ENCODE measurements at regions not wholly inside any gene's neighbourhood (a gene's known extent, or its start where the extent isn't known, plus 50 kb on each side); places are given as distances from the start of the nearest gene placed in this dataset.

- intact Hi-C loops (cut with DNase I) = no loop called here
- Histone ChIP-seq H3K27ac (no peak overlapping the region), H3K9ac (ENCODE audit: low read depth in 2 of 2, low read length in 2 of 2) (no peak overlapping the region), H3K4me1 (no peaks in the 10 kb centered on the region), H3K36me3 (no peaks in the 10 kb centered on the region), H3K27me3 (no peaks in the 10 kb centered on the region), H3K9me3 (no peaks in the 10 kb centered on the region), H3K4me3 (no peak overlapping the region)
- no peak for DNase-seq
- TF ChIP-seq CTCF (IDR thresholded peaks at IDR 0.05) = no peak
These were observed 1071.9 kb upstream of the CDH2 start for GRCh38 chr18:29248805-29249204.

GRCh38 chr18:29241199-29241598, 1064.3 kb upstream of the CDH2 start:
- intact Hi-C loops (cut with DNase I) = no loop called here
- no peak for DNase-seq

GRCh38 chr18:29234751-29235150, 1057.8 kb upstream of the CDH2 start:
- Histone ChIP-seq H3K9ac (ENCODE audit: low read depth in 2 of 2, low read length in 2 of 2) (no peak overlapping the region), H3K9me3 (no peaks in the 10 kb centered on the region), H3K36me3 (no peaks in the 10 kb centered on the region), H3K27me3 (no peaks in the 10 kb centered on the region), H3K27ac (no peak overlapping the region), H3K4me3 (no peak overlapping the region), H3K4me1 (no peaks in the 10 kb centered on the region)
- TF ChIP-seq CTCF (IDR thresholded peaks at IDR 0.05) = no peak
- intact Hi-C loops (cut with DNase I) = no loop called here
- no peak for DNase-seq

More at GRCh38 chr18:29241199-29241598, 1064.3 kb upstream of the CDH2 start:
- no peaks in the 10 kb centered on the region for H3K4me1 ChIP-seq
- no peaks in the 10 kb centered on the region for H3K9me3 ChIP-seq
- H3K27ac ChIP-seq = no peak overlapping the region
- H3K36me3 ChIP-seq = no peaks in the 10 kb centered on the region
- H3K9ac ChIP-seq (ENCODE audit: low read depth in 2 of 2, low read length in 2 of 2) = no peak overlapping the region
- no peak for TF ChIP-seq CTCF (IDR thresholded peaks at IDR 0.05)
- H3K27me3 ChIP-seq = no peaks in the 10 kb centered on the region
- H3K4me3 ChIP-seq = no peak overlapping the region

GRCh38 chr18:29226213-29226612, 1049.3 kb upstream of the CDH2 start:
- Histone ChIP-seq H3K27ac (no peak overlapping the region), H3K9ac (ENCODE audit: low read depth in 2 of 2, low read length in 2 of 2) (no peak overlapping the region)
- DNase-seq = no peak

GRCh38 chr18:29225351-29225750, 1048.4 kb upstream of the CDH2 start:
- DNase-seq = no peak

More at GRCh38 chr18:29226213-29226612, 1049.3 kb upstream of the CDH2 start:
- intact Hi-C loops (cut with DNase I) = no loop called here
- Histone ChIP-seq H3K36me3 (no peaks in the 10 kb centered on the region), H3K4me1 (no peaks in the 10 kb centered on the region), H3K4me3 (no peak overlapping the region), H3K9me3 (no peaks in the 10 kb centered on the region), H3K27me3 (no peaks in the 10 kb centered on the region)
- TF ChIP-seq CTCF (IDR thresholded peaks at IDR 0.05) = no peak

More at GRCh38 chr18:29225351-29225750, 1048.4 kb upstream of the CDH2 start:
- Histone ChIP-seq H3K4me1 (no peaks in the 10 kb centered on the region), H3K9me3 (no peaks in the 10 kb centered on the region), H3K27me3 (no peaks in the 10 kb centered on the region), H3K36me3 (no peaks in the 10 kb centered on the region), H3K9ac (ENCODE audit: low read depth in 2 of 2, low read length in 2 of 2) (no peak overlapping the region), H3K4me3 (no peak overlapping the region), H3K27ac (no peak overlapping the region)
- TF ChIP-seq CTCF (IDR thresholded peaks at IDR 0.05) = no peak
- intact Hi-C loops (cut with DNase I) = no loop called here

Data from colonic mucosa (tissue), 4 donors.